DMS153 treated with DMSO at 0.1 percent for 48 hours (cell line): ENCODE measurements at regions not wholly inside any gene's neighbourhood (a gene's known extent, or its start where the extent isn't known, plus 50 kb on each side); places are given as distances from the start of the nearest gene placed in this dataset.

Experiments
- DNase-seq: peaks from one replicate; lab custom pipeline; 2025; ENCODE audit not compliant: unreplicated experiment; lab: John Stamatoyannopoulos, UW

GRCh38 chr18:69326094-69326493, 74.6 kb upstream of the DOK6 start:
- DNase-seq, result no peak

- DNase-seq, result no peak
These were observed 72.6 kb upstream of the DOK6 start for GRCh38 chr18:69328086-69328485.

GRCh38 chr18:69330385-69331005, 70.2 kb upstream of the DOK6 start:
- no peak for DNase-seq

- DNase-seq, result no peak
These were observed 50.6 kb upstream of the DOK6 start for GRCh38 chr18:69349912-69350597.
